ENCODE measurements at regions not wholly inside any gene's neighbourhood (a gene's known extent, or its start where the extent isn't known, plus 50 kb on each side); places are given as distances from the start of the nearest gene placed in this dataset.

DNA sequence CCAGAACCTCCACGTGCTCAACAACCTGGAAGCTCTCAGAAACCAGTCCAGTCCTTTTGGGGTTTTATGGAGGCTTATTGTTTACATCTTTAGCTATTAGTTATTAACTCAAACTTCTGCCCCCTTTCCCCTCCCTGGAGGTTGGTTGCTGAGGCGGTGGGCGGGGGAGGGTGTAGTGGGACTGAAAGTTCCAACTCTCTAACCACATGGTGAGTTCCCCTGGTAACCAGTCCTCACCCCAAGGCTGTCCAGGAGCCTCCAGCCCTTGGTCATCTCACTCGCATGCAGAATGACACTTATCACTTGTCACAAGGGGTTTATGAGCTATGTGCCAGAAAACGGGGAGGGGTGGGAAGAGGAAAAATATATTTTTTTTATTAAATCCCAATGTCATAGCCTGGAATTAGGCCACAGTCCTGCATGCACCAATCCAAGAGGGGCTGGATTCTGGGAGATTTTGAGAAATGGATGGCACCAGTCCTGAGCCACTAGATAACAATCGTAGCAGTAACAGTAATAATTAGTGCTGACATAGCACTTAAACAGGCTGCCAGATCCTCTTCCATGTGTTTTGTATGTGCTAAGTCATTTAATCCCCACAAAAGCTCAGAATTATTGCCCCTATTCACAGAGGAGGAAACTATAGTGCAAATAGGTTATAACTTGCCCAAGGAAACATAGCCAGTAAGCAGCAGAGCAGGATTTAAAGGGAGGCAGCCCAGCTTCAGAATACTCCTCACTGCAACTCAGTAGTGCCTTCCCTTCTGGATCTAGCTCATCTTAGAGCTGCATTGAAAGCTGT, 85.7 kb downstream of the CRYGS start:
- H3K4me3 ChIP-seq (ENCODE audit: low read depth, poor library complexity, severe bottlenecking) = no peak overlapping the region
- TF ChIP-seq, protein P1, sequence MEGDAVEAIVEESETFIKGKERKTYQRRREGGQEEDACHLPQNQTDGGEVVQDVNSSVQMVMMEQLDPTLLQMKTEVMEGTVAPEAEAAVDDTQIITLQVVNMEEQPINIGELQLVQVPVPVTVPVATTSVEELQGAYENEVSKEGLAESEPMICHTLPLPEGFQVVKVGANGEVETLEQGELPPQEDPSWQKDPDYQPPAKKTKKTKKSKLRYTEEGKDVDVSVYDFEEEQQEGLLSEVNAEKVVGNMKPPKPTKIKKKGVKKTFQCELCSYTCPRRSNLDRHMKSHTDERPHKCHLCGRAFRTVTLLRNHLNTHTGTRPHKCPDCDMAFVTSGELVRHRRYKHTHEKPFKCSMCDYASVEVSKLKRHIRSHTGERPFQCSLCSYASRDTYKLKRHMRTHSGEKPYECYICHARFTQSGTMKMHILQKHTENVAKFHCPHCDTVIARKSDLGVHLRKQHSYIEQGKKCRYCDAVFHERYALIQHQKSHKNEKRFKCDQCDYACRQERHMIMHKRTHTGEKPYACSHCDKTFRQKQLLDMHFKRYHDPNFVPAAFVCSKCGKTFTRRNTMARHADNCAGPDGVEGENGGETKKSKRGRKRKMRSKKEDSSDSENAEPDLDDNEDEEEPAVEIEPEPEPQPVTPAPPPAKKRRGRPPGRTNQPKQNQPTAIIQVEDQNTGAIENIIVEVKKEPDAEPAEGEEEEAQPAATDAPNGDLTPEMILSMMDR (IDR thresholded peaks at IDR 0.05) = no peak
- TF ChIP-seq POLR2A (IDR thresholded peaks at IDR 0.05) = no peak
- 65 to 70% methylated on average over 6 of the region's 6 CpGs for WGBS, 2 donors
- intact Hi-C loops (cut with DNase I; ENCODE audit: low total_unique reads) = no loop called here
- peak in 1 of 2 donors; percentile 56 for DNase-seq (ENCODE audit: low spot score in 2 of 2)

- DNase-seq (ENCODE audit: low spot score in 2 of 2) = peak in 1 of 2 donors; percentile 37
- no peak overlapping the region for H3K4me3 ChIP-seq (ENCODE audit: low read depth, poor library complexity, severe bottlenecking)
- no peak for TF ChIP-seq POLR2A (IDR thresholded peaks at IDR 0.05)
- TF ChIP-seq, protein P1 (IDR thresholded peaks at IDR 0.05) = no peak
- 82 to 87% methylated on average over 5 of the region's 5 CpGs for WGBS, 2 donors
- intact Hi-C loops (cut with DNase I; ENCODE audit: low total_unique reads) = no loop called here
These were observed 86.9 kb downstream of the CRYGS start for GRCh38 chr3:186457236-186457635.

DNA sequence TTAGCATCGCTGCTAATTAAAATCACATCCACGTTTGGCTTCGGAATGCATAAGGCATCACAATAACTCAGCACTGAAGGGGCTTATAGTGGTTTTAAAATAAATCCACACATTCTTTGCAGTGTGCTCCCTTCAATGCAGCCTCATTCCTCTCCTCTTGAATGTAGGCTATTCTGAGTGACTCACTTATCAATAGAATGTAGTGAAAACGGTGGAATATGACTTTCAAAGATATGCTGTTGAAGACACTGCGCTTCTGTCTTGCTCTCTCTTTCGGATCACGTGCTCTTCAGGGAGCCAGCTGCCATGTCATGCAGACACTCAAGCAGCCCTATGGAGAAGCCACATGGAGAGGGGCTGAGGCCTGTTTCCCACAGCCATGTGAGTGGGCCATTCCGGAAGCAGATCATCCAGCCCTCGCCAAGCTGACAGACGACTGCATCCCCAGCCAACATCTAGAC, 87.4 kb downstream of the CRYGS start:
- TF ChIP-seq, protein P1 (IDR thresholded peaks at IDR 0.05) = no peak
- DNase-seq (ENCODE audit: low spot score in 2 of 2) = peak in 1 of 2 donors; percentile 76
- WGBS, 2 donors = 76 to 80% methylated on average over 10 of the region's 10 CpGs
- intact Hi-C loops (cut with DNase I; ENCODE audit: low total_unique reads) = no loop called here
- no peak overlapping the region for H3K4me3 ChIP-seq (ENCODE audit: low read depth, poor library complexity, severe bottlenecking)

DNA sequence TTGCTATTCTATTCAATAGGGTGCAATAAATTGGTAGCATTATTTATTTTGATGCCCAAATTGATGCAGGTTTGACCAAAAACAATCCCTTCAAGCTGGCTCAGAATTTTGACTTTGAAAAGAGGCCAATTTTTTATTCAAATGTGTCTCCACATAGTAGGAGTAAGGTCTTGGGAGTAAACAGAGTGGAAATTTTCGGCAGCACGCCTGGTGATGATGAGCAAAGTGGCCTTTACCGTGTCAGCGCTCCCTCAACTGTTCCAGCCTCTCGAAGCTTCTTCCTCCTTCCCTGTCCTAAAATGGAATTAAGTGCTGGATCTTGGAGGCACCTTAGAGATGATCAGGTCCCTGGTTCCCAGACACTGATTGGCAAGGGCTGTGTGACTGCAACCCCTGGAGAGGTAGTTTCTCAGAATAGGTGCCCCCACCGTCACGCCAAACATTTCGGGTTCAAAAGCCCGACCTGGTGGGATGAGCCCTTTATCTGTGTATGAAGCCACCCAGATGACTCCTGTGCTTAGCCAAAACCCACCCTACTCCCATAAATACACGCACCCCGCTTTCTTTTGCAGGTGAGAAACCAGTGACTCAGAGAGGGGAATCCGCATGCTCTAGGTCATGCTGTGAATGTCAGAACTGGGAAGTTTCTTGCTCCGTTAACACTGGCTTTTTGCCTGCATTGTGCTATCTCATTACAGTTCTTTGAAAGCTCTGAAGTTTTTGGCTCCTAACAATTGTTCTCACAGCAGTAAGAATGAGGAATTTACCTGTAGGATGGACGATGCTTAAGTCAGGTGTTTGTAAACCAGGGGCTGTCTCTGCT, 89.1 kb downstream of the CRYGS start:
- intact Hi-C loops (cut with DNase I; ENCODE audit: low total_unique reads) = no loop called here
- no peak for DNase-seq (ENCODE audit: low spot score in 2 of 2)
- TF ChIP-seq, protein P1 (IDR thresholded peaks at IDR 0.05) = no peak
- no peak for TF ChIP-seq POLR2A (IDR thresholded peaks at IDR 0.05)
- no peak overlapping the region for H3K4me3 ChIP-seq (ENCODE audit: low read depth, poor library complexity, severe bottlenecking)
- 76 to 78% methylated on average over 14 of the region's 14 CpGs for WGBS, 2 donors

GRCh38 chr3:186453531-186453930, 90.6 kb downstream of the CRYGS start:
- intact Hi-C loops (cut with DNase I; ENCODE audit: low total_unique reads) = no loop called here
- no peak overlapping the region for H3K4me3 ChIP-seq (ENCODE audit: low read depth, poor library complexity, severe bottlenecking)
- TF ChIP-seq, protein P1 (IDR thresholded peaks at IDR 0.05) = no peak
- TF ChIP-seq POLR2A (IDR thresholded peaks at IDR 0.05) = no peak
- WGBS, 2 donors = 77 to 78% methylated on average over 4 of the region's 4 CpGs
- no peak for DNase-seq (ENCODE audit: low spot score in 2 of 2)

All from lower leg skin (tissue), 4 donors.